GM12873 (cell line): ENCODE measurements at regions not wholly inside any gene's neighbourhood (a gene's known extent, or its start where the extent isn't known, plus 50 kb on each side); places are given as distances from the start of the nearest gene placed in this dataset.

Experiments
- TF ChIP-seq, protein P1 (sequence below): IDR thresholded peaks from 2 replicates; pipeline ENCODE4 v1.5.1; 2012; ENCODE audit warnings: low read depth, mild to moderate bottlenecking, moderate library complexity, low read length, control low read depth; ENCODE audit not compliant: insufficient read depth; ENCODE audit errors: missing control alignments

DNA sequence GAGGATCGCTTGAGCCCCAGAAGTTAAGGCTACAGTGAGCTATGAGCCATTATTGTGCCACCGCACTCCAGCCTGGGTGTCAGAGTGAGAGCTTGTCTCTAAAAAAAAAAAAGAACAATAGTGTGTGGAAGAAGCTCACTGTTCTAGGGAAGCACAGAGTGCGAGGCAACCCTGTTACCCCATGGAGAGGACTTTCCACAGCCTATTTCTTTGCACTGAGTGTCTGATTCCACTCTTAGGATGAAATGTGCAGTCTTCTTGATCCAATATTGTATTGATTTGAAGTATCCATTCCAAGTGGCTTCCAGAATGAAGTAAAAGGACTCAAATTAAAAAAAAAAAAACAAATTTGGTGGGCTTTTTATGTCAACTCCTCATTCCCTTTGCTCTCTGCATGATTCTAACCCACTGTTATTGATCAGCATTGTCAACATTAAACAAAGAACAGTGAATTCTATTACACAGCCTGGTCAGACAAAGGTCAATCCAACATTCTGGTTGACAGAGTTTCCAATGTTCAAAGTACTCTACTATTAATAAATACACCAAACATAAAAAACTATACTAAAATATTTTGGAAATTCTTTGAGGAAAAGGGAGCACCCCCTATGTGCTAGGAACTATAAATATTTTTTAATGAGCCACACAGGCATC is 150.2 kb upstream of the PTPRG start:
- TF ChIP-seq, protein P1, sequence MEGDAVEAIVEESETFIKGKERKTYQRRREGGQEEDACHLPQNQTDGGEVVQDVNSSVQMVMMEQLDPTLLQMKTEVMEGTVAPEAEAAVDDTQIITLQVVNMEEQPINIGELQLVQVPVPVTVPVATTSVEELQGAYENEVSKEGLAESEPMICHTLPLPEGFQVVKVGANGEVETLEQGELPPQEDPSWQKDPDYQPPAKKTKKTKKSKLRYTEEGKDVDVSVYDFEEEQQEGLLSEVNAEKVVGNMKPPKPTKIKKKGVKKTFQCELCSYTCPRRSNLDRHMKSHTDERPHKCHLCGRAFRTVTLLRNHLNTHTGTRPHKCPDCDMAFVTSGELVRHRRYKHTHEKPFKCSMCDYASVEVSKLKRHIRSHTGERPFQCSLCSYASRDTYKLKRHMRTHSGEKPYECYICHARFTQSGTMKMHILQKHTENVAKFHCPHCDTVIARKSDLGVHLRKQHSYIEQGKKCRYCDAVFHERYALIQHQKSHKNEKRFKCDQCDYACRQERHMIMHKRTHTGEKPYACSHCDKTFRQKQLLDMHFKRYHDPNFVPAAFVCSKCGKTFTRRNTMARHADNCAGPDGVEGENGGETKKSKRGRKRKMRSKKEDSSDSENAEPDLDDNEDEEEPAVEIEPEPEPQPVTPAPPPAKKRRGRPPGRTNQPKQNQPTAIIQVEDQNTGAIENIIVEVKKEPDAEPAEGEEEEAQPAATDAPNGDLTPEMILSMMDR: no peak

- TF ChIP-seq, protein P1: no peak
Measured at GRCh38 chr3:61414456-61414855, 146.9 kb upstream of the PTPRG start.

DNA sequence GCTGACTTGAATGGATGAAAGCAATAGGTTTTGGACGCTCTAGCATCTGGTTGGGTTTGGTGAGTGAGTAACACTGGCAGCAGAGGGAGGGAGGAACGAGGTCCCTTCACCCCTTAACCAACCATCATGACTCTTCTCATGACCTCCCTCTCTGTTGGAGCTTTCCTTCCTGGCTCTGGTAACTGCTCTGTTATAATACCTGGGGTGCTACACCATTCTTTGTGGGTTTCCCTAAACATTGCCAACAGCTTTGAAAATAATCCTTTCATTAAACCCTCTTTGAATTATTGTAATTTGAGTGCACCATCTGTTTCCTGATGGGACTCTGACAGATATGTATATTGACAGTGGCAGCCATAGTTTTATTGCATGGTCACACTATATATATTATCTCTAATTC is 146.2 kb upstream of the PTPRG start:
- TF ChIP-seq, protein P1: no peak

GRCh38 chr3:61416618-61417017 is 144.8 kb upstream of the PTPRG start:
- TF ChIP-seq, protein P1: no peak

DNA sequence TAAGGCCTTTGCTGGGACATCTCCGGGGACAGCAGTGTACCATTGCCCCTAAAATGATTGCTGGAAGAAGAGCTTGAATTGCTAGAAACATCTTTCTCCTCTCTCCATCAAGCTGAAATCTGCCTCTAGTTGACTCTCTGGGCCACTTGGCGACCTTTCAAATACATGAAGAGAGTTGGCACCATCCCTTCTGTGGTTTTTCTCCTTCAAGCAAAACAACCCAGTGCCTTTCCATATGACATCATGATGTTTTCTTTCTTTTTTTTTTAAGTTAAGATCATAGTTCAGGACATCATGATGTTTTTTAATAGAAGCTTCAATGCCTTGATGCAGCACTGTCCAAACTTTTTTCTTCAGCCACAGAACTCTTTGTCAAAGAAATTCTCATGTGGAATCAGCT is 144.0 kb upstream of the PTPRG start:
- TF ChIP-seq, protein P1: no peak

DNA sequence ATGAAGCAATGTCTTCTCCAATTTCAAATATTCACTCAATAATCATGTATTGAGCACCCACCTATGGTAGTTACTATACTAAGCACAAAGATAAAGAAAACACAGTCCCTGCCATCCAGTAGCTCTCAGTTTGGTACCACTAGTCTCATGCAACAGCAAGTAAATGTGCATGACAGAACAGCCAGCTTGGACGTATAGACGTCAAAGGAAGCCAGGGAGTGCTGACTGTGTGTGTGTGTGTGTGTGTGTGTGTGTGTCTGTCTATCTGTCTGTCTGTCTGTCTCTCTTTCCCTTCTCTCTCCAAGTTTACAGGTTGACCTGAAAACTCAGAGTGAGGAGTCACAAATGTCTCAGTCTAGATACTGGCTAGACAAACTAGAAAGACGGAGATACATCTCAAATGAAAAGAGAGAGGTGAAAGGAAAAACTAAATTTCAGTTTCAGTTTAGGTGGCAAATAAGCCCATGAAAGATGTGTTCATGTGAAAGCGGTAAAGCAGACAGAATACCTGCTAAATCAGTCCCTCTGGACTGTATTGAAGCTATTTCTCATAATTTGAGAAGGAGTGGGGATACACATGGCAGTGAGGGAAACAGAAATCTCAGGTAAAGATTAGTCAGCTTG is 141.1 kb upstream of the PTPRG start:
- TF ChIP-seq, protein P1: no peak

DNA sequence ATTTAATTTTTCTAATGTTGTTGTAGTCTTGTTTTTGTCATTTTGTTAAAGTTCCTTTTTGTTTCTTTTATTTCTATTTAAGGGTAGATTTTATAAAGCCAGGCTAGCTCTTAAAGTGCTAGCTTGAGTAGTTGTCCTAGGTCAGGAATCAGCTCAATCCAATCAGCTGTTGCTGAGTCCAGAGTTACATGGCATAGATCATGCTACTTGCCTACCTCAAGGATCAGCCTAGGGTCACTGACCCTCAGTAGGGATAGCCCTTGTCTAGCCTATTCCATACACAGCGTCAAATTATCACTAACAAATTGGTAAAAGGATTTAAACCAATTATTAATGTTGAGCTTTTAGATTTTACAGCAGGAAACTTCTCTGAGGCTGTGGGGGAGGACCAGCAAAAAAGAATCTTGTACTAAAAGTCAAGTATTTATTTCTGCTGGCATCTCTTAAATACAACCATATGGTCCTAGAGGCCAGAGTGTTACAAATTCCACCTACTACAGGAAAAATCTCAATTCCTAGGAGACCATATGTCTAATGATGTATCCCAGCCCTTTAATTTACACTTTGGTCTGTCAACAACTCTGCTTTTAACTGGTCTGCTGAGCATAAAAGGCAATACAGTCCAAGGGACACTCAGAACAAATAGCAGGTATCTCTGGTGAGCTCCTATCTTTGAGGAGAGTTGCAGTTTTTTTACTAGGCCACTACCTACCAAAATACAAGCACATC is 138.3 kb upstream of the PTPRG start:
- TF ChIP-seq, protein P1: no peak
